GM18517 (cell line): ENCODE measurements at regions not wholly inside any gene's neighbourhood (a gene's known extent, or its start where the extent isn't known, plus 50 kb on each side); places are given as distances from the start of the nearest gene placed in this dataset.

Experiments
- ATAC-seq: cut with Tn5 transposase; IDR thresholded peaks from one replicate; pipeline ENCODE4 v1.9.1; 2021; ENCODE audit warnings: mild to moderate bottlenecking, moderate library complexity; ENCODE audit not compliant: unreplicated experiment

GRCh38 chr13:61485128-61485765 is 69.6 kb upstream of the PCDH20 start:
- no peak for ATAC-seq

- ATAC-seq, result no peak
These were observed 62.0 kb upstream of the PCDH20 start for GRCh38 chr13:61477619-61478018.

GRCh38 chr13:61470786-61471185 is 55.1 kb upstream of the PCDH20 start:
- ATAC-seq, result no peak

GRCh38 chr13:61466280-61466679 is 50.6 kb upstream of the PCDH20 start:
- ATAC-seq, result no peak
